ES-I3 (cell line): ENCODE measurements at regions not wholly inside any gene's neighbourhood (a gene's known extent, or its start where the extent isn't known, plus 50 kb on each side); places are given as distances from the start of the nearest gene placed in this dataset.

Experiments
- H3K36me3 ChIP-seq: 2 replicates; pipeline ENCODE4 v1.6.1; 2013; ENCODE audit warnings: mild to moderate bottlenecking, low read length, control low read depth, moderate library complexity; ENCODE audit not compliant: insufficient read depth
- H3K4me1 ChIP-seq: 2 replicates; pipeline ENCODE4 v1.6.1; 2013; ENCODE audit warnings: mild to moderate bottlenecking, control low read depth, low read length; ENCODE audit not compliant: insufficient read depth
- H3K9ac ChIP-seq: 2 replicates; pipeline ENCODE4 v1.6.1; 2013; ENCODE audit warnings: low read depth, mild to moderate bottlenecking, low read length, moderate library complexity
- H3K9me3 ChIP-seq: 2 replicates; pipeline ENCODE4 v1.6.1; 2013; ENCODE audit warnings: mild to moderate bottlenecking, low read length, moderate library complexity; ENCODE audit not compliant: control insufficient read depth, insufficient read depth

GRCh38 chr9:120267929-120268328 is 312.0 kb downstream of the CDK5RAP2 start:
- Histone ChIP-seq H3K36me3 (no peaks in the 10 kb centered on the region), H3K9ac (no peak overlapping the region), H3K9me3 (no peaks in the 10 kb centered on the region), H3K4me1 (no peaks in the 10 kb centered on the region)

- Histone ChIP-seq H3K9ac (no peak overlapping the region), H3K9me3 (no peaks in the 10 kb centered on the region), H3K4me1 (no peaks in the 10 kb centered on the region), H3K36me3 (no peaks in the 10 kb centered on the region)
These were observed 314.2 kb downstream of the CDK5RAP2 start for GRCh38 chr9:120265791-120266190.

- no peaks in the 10 kb centered on the region for H3K9me3 ChIP-seq
- H3K36me3 ChIP-seq, result no peaks in the 10 kb centered on the region
- no peaks in the 10 kb centered on the region for H3K4me1 ChIP-seq
- no peak overlapping the region for H3K9ac ChIP-seq
These were observed 315.4 kb downstream of the CDK5RAP2 start for GRCh38 chr9:120264528-120264927.

GRCh38 chr9:120263836-120264235 is 316.1 kb downstream of the CDK5RAP2 start:
- no peaks in the 10 kb centered on the region for H3K36me3 ChIP-seq

GRCh38 chr9:120261419-120261818 is 318.5 kb downstream of the CDK5RAP2 start:
- H3K4me1 ChIP-seq, result no peaks in the 10 kb centered on the region
- no peaks in the 10 kb centered on the region for H3K36me3 ChIP-seq
- no peaks in the 10 kb centered on the region for H3K9me3 ChIP-seq
- H3K9ac ChIP-seq, result no peak overlapping the region

More at GRCh38 chr9:120263836-120264235, 316.1 kb downstream of the CDK5RAP2 start:
- Histone ChIP-seq H3K9ac (no peak overlapping the region), H3K4me1 (no peaks in the 10 kb centered on the region), H3K9me3 (no peaks in the 10 kb centered on the region)

- Histone ChIP-seq H3K36me3 (no peaks in the 10 kb centered on the region), H3K4me1 (no peaks in the 10 kb centered on the region), H3K9me3 (no peaks in the 10 kb centered on the region), H3K9ac (no peak overlapping the region)
These were observed 320.9 kb downstream of the CDK5RAP2 start for GRCh38 chr9:120259100-120259499.

GRCh38 chr9:120258096-120258495 is 321.9 kb downstream of the CDK5RAP2 start:
- Histone ChIP-seq H3K36me3 (no peaks in the 10 kb centered on the region), H3K9me3 (no peaks in the 10 kb centered on the region), H3K9ac (no peak overlapping the region), H3K4me1 (no peaks in the 10 kb centered on the region)

GRCh38 chr9:120257483-120257882 is 322.5 kb downstream of the CDK5RAP2 start:
- Histone ChIP-seq H3K9ac (no peak overlapping the region), H3K4me1 (no peaks in the 10 kb centered on the region), H3K9me3 (no peaks in the 10 kb centered on the region), H3K36me3 (no peaks in the 10 kb centered on the region)

GRCh38 chr9:120256146-120256545 is 323.8 kb downstream of the CDK5RAP2 start:
- H3K9me3 ChIP-seq, result no peaks in the 10 kb centered on the region
- no peaks in the 10 kb centered on the region for H3K4me1 ChIP-seq
- H3K36me3 ChIP-seq, result no peaks in the 10 kb centered on the region
- H3K9ac ChIP-seq, result no peak overlapping the region

GRCh38 chr9:120252248-120252647 is 327.7 kb downstream of the CDK5RAP2 start:
- Histone ChIP-seq H3K4me1 (no peaks in the 10 kb centered on the region), H3K36me3 (no peaks in the 10 kb centered on the region), H3K9ac (no peak overlapping the region), H3K9me3 (no peaks in the 10 kb centered on the region)

GRCh38 chr9:120242116-120242811 is 337.7 kb downstream of the CDK5RAP2 start:
- Histone ChIP-seq H3K9me3 (no peaks in the 10 kb centered on the region), H3K36me3 (no peaks in the 10 kb centered on the region), H3K9ac (no peak overlapping the region), H3K4me1 (no peaks in the 10 kb centered on the region)

GRCh38 chr9:120236596-120236995 is 343.4 kb downstream of the CDK5RAP2 start:
- no peak overlapping the region for H3K9ac ChIP-seq
- no peaks in the 10 kb centered on the region for H3K36me3 ChIP-seq
- no peaks in the 10 kb centered on the region for H3K9me3 ChIP-seq
- H3K4me1 ChIP-seq, result no peaks in the 10 kb centered on the region

GRCh38 chr9:120235081-120235480 is 344.9 kb downstream of the CDK5RAP2 start:
- Histone ChIP-seq H3K36me3 (no peaks in the 10 kb centered on the region), H3K4me1 (no peaks in the 10 kb centered on the region), H3K9me3 (no peaks in the 10 kb centered on the region), H3K9ac (no peak overlapping the region)

GRCh38 chr9:120230227-120230626 is 349.7 kb downstream of the CDK5RAP2 start:
- Histone ChIP-seq H3K9ac (no peak overlapping the region), H3K36me3 (no peaks in the 10 kb centered on the region), H3K4me1 (no peaks in the 10 kb centered on the region), H3K9me3 (no peaks in the 10 kb centered on the region)

GRCh38 chr9:120221844-120222243 is 358.1 kb downstream of the CDK5RAP2 start:
- Histone ChIP-seq H3K4me1 (no peaks in the 10 kb centered on the region), H3K9ac (no peak overlapping the region), H3K9me3 (no peaks in the 10 kb centered on the region), H3K36me3 (no peaks in the 10 kb centered on the region)
